DMS53 (cell line): ENCODE measurements at regions not wholly inside any gene's neighbourhood (a gene's known extent, or its start where the extent isn't known, plus 50 kb on each side); places are given as distances from the start of the nearest gene placed in this dataset.

Source experiments
- DNase-seq: peaks from one replicate; lab custom pipeline; 2025; lab: John Stamatoyannopoulos, UW

- peak; percentile 92 for DNase-seq
Measured at GRCh38 chr12:41932470-41932991, 212.1 kb downstream of the GXYLT1 start.

- no peak for DNase-seq
Measured at GRCh38 chr12:41930866-41931437, 213.7 kb downstream of the GXYLT1 start.

GRCh38 chr12:41924111-41924510, 220.6 kb downstream of the GXYLT1 start:
- DNase-seq, result no peak

GRCh38 chr12:41923351-41923750, 221.3 kb downstream of the GXYLT1 start:
- DNase-seq, result no peak

GRCh38 chr12:41920355-41920754, 224.3 kb downstream of the GXYLT1 start:
- no peak for DNase-seq

- DNase-seq, result no peak
Measured at GRCh38 chr12:41919526-41920261, 225.0 kb downstream of the GXYLT1 start.

GRCh38 chr12:41919048-41919447, 225.6 kb downstream of the GXYLT1 start:
- no peak for DNase-seq

- no peak for DNase-seq
Measured at GRCh38 chr12:41917938-41918341, 226.7 kb downstream of the GXYLT1 start.

- no peak for DNase-seq
Measured at GRCh38 chr12:41917181-41917580, 227.5 kb downstream of the GXYLT1 start.

GRCh38 chr12:41910578-41911320, 233.9 kb downstream of the GXYLT1 start:
- DNase-seq, result no peak

GRCh38 chr12:41908206-41908605, 236.5 kb downstream of the GXYLT1 start:
- DNase-seq, result no peak

GRCh38 chr12:41907550-41907949, 237.1 kb downstream of the GXYLT1 start:
- DNase-seq, result no peak

GRCh38 chr12:41907021-41907420, 237.7 kb downstream of the GXYLT1 start:
- DNase-seq, result no peak

- no peak for DNase-seq
Measured at GRCh38 chr12:41905759-41906297, 238.8 kb downstream of the GXYLT1 start.

GRCh38 chr12:41905073-41905758, 239.5 kb downstream of the GXYLT1 start:
- no peak for DNase-seq

GRCh38 chr12:41904041-41904440, 240.6 kb downstream of the GXYLT1 start:
- no peak for DNase-seq

GRCh38 chr12:41903014-41903708, 241.5 kb downstream of the GXYLT1 start:
- no peak for DNase-seq

- no peak for DNase-seq
Measured at GRCh38 chr12:41899577-41899976, 245.1 kb downstream of the GXYLT1 start.

- no peak for DNase-seq
Measured at GRCh38 chr12:41897593-41897992, 247.1 kb downstream of the GXYLT1 start.

GRCh38 chr12:41893491-41893890, 251.2 kb downstream of the GXYLT1 start:
- no peak for DNase-seq

- DNase-seq, result no peak
Measured at GRCh38 chr12:41892302-41892701, 252.4 kb downstream of the GXYLT1 start.
